GM21360 (cell line): ENCODE measurements at regions not wholly inside any gene's neighbourhood (a gene's known extent, or its start where the extent isn't known, plus 50 kb on each side); places are given as distances from the start of the nearest gene placed in this dataset.

Experiments used
- ATAC-seq: cut with Tn5 transposase; IDR thresholded peaks from one replicate; pipeline ENCODE4 v1.9.1; 2021; ENCODE audit warnings: mild to moderate bottlenecking, moderate library complexity; ENCODE audit not compliant: unreplicated experiment

DNA sequence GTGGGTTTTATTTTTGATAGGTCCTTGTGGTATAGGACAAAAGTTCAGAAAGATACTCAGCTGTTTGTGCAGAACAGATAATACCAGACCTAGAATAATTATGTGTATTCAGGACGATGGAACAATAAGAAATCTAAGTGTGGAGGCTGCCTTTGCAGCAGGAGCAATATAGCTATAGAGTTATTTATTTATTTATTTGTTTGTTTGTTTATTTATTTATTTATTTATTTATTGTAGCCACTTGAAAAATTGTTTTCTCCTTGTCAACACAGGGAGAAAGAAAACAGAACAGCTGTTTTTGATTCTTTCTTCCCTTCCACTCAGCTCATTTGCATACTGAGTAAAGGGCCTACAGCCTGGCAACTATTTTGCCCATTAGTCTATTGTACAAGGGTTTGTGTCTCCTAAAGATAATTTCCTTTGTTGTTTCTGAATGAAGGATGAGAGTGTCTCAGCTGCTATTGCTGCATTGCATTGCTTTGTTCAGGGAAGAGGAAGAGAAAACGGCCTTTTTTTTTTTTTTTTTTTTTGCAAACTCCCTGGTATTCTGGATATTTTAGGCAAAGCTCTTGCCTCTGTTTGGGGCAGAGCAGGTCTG lies 56.0 kb upstream of the ESX1 start:
- no peak for ATAC-seq

DNA sequence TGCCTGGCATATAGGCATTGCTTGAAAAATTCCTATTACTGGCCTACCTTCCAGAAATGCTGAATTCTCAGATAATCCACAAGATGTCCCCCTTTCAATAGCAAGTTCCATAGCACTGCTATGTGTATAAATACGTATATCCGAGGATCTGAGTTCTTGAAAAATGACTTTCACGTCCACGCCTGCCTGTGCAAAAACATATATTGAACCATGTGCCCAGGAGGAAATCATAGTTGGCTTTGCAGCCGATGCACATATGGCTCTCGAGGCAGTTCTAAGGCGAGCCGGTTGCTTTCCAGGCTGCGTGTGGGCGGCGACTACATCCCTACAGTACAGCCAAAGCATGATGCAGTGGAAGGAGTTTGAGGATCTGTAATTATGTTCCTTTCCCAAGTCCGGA lies 55.4 kb upstream of the ESX1 start:
- ATAC-seq: no peak

DNA sequence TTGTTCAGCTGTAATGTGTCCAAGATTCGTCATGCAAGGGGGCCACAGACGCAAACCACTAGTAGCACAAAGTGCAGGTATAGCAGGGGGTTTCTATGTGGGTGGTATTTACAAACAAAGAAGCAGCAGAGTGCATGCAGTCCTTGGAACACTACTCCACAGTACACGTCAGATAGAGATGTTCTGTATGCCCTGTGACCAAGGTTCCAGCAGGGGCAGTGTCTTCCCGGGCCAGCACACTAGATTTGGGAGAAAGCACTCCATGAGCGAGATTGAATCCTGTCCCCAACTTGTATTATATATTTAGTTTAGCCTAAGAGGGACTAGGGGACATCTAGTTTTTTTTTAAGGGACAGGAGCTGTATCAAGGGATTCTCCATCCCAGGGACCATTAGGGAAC lies 54.4 kb upstream of the ESX1 start:
- no peak for ATAC-seq

DNA sequence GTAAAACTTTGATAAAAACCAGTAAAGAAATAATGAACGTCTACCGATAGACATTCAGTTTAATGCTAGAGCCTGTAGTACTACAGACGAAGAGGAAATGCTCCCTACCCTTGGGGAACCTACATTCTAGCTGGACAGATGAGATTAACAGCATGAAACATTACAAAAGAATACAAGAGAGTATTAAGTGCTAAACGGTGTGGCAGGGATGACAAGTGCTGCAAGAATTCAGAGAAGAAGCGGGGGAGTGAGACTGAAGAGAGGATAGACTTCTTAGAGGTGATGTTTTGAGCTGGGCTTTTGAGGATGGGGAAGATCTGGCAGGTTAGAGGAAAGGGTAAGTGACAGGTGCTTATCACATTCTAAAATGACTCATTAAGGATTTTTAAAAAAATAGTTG lies 52.6 kb upstream of the ESX1 start:
- ATAC-seq: no peak

DNA sequence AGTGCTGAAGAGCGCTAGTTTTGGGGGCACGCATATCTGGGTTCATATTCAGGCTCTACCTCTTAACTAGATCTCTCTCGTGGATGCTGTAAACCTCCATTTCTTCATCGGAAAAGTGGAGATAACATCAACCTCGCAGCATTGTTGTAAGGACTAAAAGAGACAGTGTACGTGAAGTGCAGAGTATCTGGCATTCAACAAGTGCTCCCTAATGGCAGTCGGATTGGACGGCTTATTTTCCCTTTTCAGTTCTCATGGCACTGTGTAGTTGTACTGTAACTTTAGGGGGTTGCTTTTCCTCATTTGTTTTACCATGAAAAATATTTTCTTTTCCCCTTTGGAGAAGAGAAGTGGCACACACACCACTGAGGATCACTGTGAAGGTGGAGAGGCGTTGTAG lies 51.4 kb upstream of the ESX1 start:
- ATAC-seq: no peak
